ENCODE measurements at regions not wholly inside any gene's neighbourhood (a gene's known extent, or its start where the extent isn't known, plus 50 kb on each side); places are given as distances from the start of the nearest gene placed in this dataset.

DNA sequence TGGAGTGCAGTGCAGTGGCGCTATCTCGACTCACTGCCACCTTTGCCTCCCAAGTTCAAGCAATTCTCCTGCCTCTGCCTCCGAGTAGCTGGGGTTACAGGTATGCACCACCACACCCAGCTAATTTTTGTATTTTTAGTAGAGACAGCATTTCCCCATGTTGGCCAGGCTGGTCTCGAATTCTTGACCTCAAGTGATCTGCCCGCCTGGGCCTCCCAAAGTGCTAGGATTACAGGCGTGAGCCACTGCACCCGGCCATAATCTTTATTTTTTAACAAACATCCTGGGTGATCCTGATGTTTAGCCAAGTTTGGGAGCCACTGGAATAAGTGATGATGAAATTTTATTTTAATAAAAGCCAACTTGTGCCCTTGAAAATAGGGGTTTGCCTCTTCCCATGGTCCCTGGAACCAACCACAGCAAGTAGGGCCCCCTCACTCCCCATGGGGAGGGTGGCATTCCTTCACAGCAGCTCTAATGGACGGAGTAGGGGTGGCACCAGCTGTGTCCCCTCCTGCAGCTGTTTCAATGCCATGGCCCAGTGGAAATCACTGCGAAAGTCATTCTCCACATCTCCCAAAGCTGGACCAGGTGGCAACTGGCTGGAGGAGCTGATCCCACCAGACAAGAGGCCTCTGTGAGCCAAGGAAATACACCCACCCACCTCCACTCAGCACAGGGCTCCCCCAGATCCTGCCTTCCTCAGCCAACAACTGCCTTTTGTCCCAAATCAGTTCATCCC is 194.8 kb downstream of the ZFP36L2 start:
- TF ChIP-seq EZH2phosphoT487 (IDR thresholded peaks at IDR 0.05; ENCODE audit: borderline replicate concordance), result no peak
- no peak for TF ChIP-seq YY1 (IDR thresholded peaks at IDR 0.05; ENCODE audit: extremely low read depth, insufficient replicate concordance, low read depth, low read length)
- TF ChIP-seq SIN3A (IDR thresholded peaks at IDR 0.05; ENCODE audit: low read depth), result no peak
- TF ChIP-seq, protein P1, sequence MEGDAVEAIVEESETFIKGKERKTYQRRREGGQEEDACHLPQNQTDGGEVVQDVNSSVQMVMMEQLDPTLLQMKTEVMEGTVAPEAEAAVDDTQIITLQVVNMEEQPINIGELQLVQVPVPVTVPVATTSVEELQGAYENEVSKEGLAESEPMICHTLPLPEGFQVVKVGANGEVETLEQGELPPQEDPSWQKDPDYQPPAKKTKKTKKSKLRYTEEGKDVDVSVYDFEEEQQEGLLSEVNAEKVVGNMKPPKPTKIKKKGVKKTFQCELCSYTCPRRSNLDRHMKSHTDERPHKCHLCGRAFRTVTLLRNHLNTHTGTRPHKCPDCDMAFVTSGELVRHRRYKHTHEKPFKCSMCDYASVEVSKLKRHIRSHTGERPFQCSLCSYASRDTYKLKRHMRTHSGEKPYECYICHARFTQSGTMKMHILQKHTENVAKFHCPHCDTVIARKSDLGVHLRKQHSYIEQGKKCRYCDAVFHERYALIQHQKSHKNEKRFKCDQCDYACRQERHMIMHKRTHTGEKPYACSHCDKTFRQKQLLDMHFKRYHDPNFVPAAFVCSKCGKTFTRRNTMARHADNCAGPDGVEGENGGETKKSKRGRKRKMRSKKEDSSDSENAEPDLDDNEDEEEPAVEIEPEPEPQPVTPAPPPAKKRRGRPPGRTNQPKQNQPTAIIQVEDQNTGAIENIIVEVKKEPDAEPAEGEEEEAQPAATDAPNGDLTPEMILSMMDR (IDR thresholded peaks at IDR 0.05 in 2 of 3, conservative IDR thresholded peaks at IDR 0.05 in 1 of 3; ENCODE audit: borderline replicate concordance in 1 of 3, insufficient read depth in 1 of 3, low read depth in 2 of 3, low read length in 2 of 3), result no peak
- TF ChIP-seq ZFX (IDR thresholded peaks at IDR 0.05), result no peak
- TF ChIP-seq POLR2AphosphoS5 (IDR thresholded peaks at IDR 0.05; ENCODE audit: low read depth, low read length), result no peak
- no peak for TF ChIP-seq RAD21 (IDR thresholded peaks at IDR 0.05; ENCODE audit: low read depth)
- no peak for TF ChIP-seq POLR2A (IDR thresholded peaks at IDR 0.05; ENCODE audit: borderline replicate concordance, extremely low read depth, insufficient read depth, insufficient read length)
- TF ChIP-seq, protein P2, sequence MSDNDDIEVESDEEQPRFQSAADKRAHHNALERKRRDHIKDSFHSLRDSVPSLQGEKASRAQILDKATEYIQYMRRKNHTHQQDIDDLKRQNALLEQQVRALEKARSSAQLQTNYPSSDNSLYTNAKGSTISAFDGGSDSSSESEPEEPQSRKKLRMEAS (IDR thresholded peaks at IDR 0.05), result no peak
- no peak for TF ChIP-seq REST (IDR thresholded peaks at IDR 0.05; ENCODE audit: low read depth)
- TF ChIP-seq EGR1 (IDR thresholded peaks at IDR 0.05; ENCODE audit: low read depth), result no peak
